Right atrium auricular region (tissue), 2 donors: ENCODE measurements at regions not wholly inside any gene's neighbourhood (a gene's known extent, or its start where the extent isn't known, plus 50 kb on each side); places are given as distances from the start of the nearest gene placed in this dataset.

Source experiments
- DNase-seq: peaks from one replicate; pipeline ENCODE4 v3.0.0-alpha.2; 2019; ENCODE audit warnings: low spot score
- H3K27ac ChIP-seq, 2 donors: fragments of 200-600 bp; sonication (generic); 1 replicate in 1 of 2; 2 replicates in 1 of 2; pipeline ENCODE4 v1.5.1; 2016 to 2019
- H3K27me3 ChIP-seq, 2 donors: fragments of 200-600 bp; sonication (generic); one replicate each; pipeline versions ENCODE4 v1.5.1 to v1.6.0; 2017 to 2019
- H3K36me3 ChIP-seq: fragments of 200-600 bp; sonication (generic); one replicate; pipeline ENCODE4 v1.5.1; 2016
- H3K4me1 ChIP-seq, 2 donors: fragments of 200-600 bp; sonication (generic); one replicate each; pipeline versions ENCODE4 v1.5.1 to v1.6.0; 2017 to 2019
- H3K4me3 ChIP-seq, 2 donors: fragments of 200-600 bp; sonication (generic); 1 replicate in 1 of 2; 2 replicates in 1 of 2; pipeline ENCODE4 v1.5.1; 2017 to 2019; ENCODE audit warnings: mild to moderate bottlenecking in 1 of 2, moderate library complexity in 1 of 2
- H3K9me3 ChIP-seq, 2 donors: fragments of 200-600 bp; sonication (generic); one replicate each; pipeline ENCODE4 v1.5.1; 2019
- CTCF ChIP-seq, 2 donors: fragments of 200-600 bp; sonication (generic); IDR thresholded peaks; one replicate each; pipeline ENCODE4 v1.5.1; 2019; ENCODE audit warnings: antibody characterized with exemption in 2 of 2

- Histone ChIP-seq H3K4me3 (no peak overlapping the region), H3K9me3 (peaks cover 0 to 22% of the 10 kb centered on the region in 2 donors), H3K27me3 (no peaks in the 10 kb centered on the region), H3K4me1 (no peaks in the 10 kb centered on the region), H3K27ac (no peak overlapping the region), H3K36me3 (no peaks in the 10 kb centered on the region)
- DNase-seq = no peak
- no peak for TF ChIP-seq CTCF (IDR thresholded peaks at IDR 0.05)
Measured at GRCh38 chrX:716136-716535, 85.5 kb downstream of the SHOX start.

- DNase-seq = no peak
- H3K27me3 ChIP-seq = no peaks in the 10 kb centered on the region
- no peak overlapping the region for H3K4me3 ChIP-seq
- no peaks in the 10 kb centered on the region for H3K36me3 ChIP-seq
- H3K9me3 ChIP-seq = peaks cover 0 to 23% of the 10 kb centered on the region in 2 donors
- H3K4me1 ChIP-seq = no peaks in the 10 kb centered on the region
- no peak overlapping the region for H3K27ac ChIP-seq
- TF ChIP-seq CTCF (IDR thresholded peaks at IDR 0.05) = no peak
Measured at GRCh38 chrX:714131-714530, 83.5 kb downstream of the SHOX start.
